HG03135 (cell line): ENCODE measurements at regions not wholly inside any gene's neighbourhood (a gene's known extent, or its start where the extent isn't known, plus 50 kb on each side); places are given as distances from the start of the nearest gene placed in this dataset.
A peak's percentile ranks its signal among the peaks of the same experiment; 100 is the strongest.

ENCODE experiments used
- ATAC-seq: cut with Tn5 transposase; IDR thresholded peaks from one replicate; pipeline ENCODE4 v1.9.1; 2021; ENCODE audit warnings: mild to moderate bottlenecking, moderate library complexity; ENCODE audit not compliant: unreplicated experiment

DNA sequence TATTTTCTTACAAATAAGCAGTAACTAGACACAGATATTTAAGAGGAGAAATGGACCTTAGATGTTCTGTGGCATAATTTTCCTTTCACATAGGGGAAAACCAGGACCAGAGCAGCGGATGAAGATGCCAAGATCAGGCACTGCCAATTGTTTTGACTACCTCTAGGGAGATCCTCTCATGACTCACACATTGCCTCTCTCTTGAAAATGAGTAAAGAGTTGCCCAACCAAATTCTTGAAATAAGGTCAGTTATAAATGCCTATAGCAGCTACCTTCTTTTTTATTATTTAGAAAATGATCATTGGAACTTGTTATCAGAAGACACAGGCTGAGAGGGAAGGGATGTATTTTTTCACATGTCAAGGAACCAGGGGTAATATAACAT lies 263.4 kb upstream of the PLEKHG7 start:
- no peak for ATAC-seq

DNA sequence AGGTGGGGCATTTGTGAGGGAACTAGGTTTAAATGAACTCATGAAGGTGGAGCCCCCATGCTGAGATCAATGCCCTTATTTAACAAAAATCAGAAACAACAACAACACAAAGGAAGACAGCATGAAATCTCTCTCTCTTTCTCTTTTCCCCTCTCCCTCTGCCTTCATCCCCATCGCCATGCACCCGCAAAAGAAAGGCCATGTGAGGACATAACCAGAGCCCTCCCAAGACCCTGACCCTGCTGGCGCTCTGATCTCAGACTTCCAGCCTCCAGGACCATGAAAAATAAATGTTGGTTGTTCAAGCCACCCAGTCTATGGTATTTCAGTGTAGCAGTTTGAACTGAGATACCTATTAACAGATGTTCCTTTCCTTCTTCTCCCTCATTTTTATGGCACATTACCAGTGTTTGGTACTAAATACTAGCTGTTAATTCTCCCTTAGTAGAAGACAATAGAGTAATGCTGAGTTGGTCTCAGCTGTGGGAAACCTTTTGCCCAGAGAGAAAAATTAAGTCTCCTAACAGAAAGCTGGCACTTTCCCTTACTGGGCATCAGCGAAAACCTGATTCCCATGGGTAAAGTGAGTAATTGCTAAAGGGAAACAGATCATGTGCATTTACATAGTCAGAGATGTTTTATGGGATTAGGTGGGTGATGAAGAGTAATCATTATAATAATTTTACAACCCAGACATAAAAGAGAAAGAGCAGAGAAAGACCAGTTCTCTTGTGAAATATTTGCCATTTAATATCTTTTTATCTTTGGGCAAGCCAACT lies 264.0 kb upstream of the PLEKHG7 start:
- no peak for ATAC-seq

DNA sequence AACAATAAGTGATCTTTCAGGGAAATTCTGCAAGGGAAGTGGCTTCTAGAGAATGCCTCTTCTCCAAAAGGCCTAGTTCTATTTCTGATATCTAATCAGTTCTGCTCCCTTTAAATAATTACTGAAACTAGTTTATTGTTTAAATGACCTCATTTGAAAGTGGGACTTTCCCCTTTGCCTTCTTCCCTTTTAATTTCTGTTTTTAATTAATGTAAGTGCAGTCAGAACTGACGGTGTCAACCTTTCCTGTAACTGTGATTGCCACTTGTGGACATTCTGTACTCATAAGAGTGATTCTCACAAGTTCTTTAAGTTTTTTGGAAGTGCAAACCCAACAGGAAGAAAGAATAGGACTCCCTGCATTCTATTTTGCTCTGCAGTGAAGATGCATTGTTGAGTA lies 265.3 kb upstream of the PLEKHG7 start:
- ATAC-seq, result no peak

DNA sequence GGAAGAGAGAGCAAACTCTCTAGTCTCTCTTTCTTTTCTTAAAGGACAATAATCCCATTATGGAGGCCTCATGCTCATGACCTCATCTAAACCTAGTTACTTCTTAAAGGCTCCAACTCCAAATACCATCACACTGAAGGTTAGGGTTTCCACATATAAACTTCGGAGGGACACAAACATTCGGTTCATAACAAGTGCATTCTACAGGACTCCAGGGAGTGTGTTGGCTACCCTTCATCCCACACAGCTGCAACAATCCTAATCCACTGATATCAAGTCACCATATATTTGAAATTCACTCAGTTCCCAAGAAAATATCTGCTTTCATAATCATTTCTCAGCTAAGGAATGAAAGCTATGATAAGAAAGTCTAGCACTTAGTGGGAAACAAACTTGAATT lies 265.9 kb upstream of the PLEKHG7 start:
- no peak for ATAC-seq

DNA sequence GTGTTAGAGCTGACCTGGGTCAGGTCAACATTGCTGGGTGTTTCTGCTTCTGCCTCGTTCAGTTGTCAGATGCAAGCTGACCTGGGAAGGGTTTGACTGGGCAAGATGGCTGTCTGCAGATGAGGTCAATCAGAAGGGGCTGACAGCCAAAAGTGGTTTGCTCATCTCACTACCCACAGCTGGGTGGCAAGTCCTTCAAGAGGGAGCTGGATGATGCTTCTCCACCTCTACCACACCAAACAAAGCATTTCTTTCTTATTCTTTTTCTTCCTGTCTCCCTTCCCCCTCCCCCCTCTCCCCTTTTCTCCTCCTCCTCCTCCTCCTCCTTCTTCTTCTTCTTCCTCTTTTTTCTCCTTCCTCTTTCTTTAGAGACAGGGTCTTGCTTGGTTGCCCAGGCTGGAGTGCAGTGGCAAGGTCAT lies 268.2 kb upstream of the PLEKHG7 start:
- no peak for ATAC-seq

DNA sequence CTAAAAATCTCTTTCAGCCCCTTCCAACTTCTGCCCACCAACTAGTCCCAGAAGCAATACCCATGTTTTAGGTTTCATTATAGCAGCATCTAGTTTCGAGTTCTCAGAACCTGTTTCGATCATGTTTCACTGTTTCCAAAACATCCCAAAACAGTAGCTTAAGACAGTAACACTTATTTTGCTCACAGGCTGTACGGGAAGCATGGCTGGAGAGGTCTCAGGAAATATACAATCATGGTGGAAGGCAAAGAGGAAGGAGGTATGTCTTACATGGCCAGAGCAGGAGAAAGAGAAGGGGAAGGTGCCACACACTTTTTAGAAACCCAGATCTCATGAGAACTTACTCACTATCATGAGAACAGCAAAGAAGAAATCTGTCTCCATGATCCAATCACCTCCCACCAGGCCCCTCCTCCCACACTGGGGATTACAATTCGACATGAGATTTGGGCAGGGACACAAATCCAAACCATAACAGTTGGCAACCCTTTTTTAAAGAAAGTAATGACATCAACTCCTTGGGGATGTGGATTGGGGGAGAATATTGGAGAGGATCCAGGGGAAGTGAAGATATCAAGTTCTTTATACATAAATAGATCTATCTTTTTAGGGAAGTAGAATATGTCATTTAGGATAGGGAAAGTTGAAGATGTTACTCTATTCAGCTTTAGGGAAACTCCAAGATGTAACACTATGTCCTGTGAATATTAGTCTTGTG lies 269.9 kb upstream of the PLEKHG7 start:
- ATAC-seq, result peak; percentile 64

DNA sequence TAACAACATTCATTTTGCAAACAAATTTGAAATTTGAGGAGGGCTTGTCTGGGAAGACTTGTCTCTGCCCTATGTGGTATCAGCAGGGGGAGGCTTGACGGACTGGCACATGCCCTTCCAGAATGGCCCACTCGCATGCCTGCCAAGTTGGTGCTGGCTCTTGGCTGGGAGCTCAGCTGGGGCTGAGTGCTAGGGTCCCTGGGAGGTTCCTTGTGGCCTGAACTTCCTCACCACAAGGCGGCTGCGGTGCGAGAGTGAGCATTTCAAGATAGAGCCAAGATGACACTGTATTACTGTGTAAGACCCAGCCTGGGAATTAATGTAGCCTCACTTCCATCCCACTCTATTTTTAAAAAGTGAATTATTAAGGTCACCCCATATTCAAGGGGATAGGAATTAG lies 271.6 kb upstream of the PLEKHG7 start:
- no peak for ATAC-seq

DNA sequence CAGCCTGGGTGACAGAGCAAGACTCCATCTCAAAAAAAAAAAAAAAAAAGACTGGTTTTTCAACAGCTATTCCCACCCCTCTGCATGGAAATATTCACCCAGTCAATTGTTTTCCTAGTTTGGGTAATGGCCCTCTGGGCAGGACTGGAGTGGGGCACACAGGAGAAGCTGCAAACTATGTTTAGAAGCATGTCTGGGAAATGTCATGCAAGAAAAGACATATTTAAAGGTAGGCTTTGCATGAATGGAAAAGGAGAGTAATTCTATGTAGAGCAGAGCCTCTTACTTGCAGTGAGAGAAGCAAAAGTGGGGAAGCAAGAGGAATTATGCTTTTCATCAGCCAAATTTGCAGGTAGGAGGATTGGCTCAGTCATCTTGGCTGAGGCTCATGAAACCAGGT lies 276.5 kb upstream of the PLEKHG7 start:
- no peak for ATAC-seq

DNA sequence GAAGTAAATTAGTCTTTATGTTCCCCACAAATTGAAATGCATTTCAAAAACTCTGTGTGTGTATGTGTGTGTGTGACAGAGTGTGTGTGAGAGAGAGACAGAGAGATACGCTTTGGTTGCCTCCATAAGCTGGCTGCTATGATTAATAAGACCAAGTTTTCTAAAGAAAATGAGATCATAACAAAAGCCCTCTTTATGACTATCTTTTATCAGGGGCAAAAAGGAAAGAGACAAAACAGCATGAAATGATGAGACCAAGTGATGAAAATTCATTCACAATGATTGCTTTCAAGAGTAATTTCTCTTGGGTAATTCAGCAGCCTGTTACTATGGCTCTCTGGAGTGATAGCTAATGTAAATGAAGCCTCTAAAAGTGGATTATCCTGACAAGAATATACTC lies 277.6 kb upstream of the PLEKHG7 start:
- ATAC-seq, result no peak

DNA sequence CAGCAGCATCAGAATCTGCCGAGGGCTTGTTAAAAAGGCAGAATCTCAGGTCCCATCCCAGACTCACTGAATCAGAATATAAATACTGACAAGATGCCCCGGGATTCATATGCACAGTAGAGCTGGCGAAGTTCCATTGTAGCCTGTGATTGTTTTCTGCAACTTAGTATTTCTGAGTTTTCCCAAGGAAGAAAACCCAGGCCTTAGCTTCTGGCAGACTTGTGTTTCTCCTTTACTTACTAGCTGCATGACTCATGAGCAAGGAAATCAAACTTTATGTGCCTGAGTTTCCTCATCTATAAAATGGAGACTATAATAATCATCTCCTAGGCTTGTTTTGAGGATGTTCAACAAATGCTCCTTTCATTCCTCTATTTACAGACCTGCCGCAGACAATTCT lies 278.5 kb upstream of the PLEKHG7 start:
- no peak for ATAC-seq

DNA sequence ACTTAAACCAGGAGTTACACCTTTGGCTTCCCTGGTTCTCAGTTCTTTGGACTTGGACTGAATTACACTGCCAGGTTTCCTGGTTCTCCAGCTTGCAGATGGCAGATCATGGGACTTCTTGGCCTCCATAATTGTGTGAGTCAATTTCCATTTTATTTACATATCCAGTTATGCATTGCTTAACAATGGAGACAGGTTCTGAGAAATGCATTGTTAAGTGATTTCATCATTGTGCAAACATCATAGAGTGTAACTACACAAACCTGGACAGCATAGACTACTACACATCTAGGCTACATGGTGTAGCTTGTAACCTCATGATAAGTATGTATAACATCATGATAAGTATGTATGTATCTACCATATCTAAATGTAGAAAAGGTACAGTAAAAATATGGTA lies 276.1 kb upstream of the BTG1 start:
- no peak for ATAC-seq

DNA sequence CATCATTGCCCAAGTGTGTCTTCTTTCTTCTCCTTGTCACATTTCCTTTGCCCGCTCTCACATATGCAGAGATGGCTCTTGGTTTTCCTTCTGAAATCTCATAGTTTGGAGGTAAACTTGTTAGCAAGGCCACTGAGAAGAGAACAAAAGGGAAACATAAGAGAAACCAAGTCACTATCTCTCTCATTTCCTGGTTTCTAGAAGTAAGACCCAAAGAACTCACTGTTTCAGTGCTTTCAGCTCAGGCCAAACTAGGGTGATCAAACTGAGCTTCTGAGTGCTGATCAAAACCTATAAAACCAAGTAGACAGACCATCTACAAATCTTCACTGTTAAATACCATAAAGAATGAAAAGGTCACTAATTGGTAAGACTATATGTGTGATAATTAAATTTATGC lies 275.4 kb upstream of the BTG1 start:
- ATAC-seq, result no peak

DNA sequence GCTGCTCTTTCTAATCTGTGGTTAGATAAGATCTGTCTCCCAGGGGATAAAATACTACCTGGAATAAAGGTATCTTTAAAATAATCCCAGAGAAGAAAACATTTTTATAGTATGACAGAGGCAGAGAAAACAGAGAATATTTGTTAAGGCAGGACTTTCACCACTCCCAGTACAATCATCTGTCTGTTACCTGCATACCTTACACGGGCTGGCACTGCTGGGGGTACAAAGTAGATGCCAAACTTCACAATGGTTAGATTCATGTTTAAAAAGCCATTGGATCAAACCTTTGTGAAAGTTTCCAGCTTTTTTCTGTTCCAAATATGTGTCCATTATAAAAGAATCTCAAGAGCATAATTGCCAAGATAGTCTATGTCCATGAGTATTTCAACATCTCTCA lies 273.6 kb upstream of the BTG1 start:
- no peak for ATAC-seq

DNA sequence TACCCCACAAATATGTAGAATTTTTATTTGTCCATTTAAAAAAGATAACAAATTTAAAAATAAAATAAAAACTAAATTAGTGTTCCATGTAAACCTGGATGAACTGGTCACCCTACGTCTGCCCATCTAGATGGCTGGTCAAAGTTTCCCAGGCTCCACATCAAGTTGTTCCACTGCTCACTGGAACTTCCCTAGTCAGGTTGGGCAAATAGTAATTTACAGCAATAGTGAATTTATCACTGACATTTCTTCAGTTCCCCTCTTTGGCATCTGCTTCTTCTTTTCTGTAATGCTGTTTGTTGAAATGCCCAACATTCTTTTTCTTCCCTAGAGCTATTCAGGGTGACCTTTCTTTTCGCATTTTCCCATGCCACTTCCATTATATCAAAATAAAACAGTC lies 272.7 kb upstream of the BTG1 start:
- no peak for ATAC-seq

DNA sequence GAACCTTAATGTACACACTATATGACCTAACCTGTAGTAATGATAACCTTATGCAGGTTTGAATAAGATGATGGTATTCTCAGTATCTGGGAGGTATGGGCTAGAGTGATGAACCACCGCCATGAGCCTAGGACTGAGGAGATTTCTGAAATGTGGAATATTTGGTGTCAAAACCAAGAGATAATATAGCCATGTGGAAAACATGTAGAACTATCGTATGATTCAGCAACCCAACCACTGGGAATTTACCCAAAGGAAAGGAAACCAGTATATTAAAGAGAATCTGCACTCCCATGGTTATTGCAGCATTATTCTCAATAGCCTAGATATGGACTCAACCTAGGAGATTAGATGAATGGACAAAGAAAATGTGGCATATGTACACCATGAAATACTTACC lies 271.7 kb upstream of the BTG1 start:
- ATAC-seq, result no peak

DNA sequence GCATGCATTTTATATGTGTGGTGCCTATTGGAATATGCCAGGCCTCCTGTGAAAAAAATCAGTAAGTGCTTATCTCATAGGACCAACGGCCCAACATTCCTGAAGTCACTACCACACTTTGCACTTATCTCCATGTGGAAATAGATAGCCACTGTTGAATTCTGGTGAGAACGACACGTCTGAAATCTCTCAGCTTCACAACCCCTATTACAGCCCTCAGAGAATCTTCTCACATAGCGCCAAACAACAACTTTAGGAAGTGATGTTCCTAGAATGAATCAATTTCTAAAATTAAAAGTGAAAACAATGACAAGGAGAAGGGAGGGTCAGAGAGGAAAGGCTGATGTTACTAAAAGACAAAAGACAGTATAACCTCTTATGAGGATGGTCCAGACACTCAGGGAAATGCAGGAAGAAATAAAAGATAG lies 270.8 kb upstream of the BTG1 start:
- ATAC-seq, result no peak

DNA sequence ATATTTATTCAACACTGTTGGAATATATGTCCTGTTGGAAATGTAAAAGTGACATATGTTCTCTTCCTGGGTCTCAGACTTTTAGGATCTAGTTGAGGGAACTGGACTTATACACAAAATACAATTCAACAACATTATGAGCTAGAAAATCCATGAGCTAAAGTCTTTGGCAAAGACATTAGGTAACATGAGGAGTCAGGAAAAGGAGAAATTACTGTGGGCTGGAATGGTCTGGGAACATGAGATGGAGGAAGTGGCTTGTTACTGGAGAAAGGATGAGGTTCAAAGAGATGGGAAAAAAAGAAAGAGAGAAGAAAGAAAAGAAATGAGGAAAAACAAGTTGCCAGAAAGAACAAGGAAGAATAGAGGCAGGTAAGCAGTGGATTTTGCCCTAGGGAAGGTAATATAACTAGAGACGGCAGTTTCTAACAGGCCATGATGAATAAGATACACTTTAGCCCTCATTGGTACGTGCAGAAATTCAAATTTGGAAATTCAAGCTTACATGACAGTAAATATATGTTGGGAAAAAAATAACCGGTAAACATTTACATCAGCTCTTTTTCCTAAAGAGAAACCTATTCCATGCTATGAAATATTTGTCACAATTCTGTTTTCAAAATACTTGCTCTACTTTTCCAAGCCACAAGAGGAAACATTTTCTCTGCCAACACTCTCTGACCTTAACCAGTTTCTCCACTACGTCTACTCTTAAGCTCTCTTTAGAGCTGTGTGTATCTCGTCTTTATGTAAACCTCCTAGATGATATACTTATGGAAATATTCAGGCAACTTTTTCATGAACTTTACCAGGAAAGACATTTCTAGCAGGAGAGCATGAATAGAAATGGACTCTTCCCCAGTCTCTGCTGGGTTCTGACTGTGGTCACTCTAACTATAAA lies 268.8 kb upstream of the BTG1 start:
- ATAC-seq, result no peak

DNA sequence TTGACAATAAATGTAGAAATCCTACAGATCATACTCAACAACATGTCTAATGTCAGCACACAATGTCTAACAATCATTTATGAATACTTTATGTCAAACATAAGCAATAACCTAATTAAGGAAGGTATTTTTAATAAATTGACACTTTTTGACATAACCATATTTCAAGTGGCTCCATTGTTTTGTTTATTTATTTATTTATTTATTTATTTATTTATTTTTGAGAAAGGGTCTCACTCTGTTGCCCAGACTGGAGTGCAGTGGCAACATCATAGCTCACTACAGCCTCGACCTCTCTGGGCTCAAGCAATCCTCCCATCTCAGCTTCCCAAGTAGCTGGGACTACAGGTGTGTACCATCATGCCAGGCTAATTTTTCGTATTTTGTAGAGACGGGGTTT lies 267.6 kb upstream of the BTG1 start:
- ATAC-seq, result no peak

DNA sequence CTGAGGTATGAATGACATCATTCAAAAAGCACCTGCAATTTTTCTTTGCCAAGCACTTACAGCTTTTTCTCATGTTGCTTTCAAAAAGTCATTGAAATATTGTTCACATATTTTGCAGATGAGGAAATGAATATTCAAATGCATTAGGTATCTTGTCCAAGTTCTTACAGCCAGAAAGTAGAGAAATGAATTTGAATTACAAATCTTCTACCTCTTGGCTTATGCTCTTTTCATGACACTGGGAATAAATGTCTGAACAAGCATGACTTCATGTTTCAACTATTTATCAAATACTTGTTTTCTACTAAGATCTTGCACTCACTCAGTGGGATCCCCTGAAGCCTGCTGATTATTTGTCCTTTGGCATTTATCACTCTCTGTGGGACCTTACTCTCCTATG lies 267.2 kb upstream of the BTG1 start:
- no peak for ATAC-seq

DNA sequence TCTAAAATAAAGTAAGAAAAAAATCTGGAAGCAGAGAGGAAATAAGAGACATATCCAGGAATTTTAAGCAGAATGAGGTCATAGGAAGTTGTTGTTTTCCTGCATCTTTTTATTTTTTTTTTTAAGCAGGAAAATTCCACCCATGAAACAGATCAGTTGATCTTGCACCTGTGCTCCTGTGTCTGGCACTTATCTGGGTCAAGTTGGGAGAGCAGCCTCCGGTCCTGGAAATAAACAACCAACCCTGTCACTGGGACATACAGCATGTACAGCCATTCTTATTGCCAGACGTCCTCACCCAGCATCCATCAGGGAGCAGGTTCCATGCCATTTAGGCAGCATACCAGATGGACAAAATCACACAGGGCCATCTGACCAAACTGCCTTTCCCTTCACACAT lies 266.0 kb upstream of the BTG1 start:
- no peak for ATAC-seq

DNA sequence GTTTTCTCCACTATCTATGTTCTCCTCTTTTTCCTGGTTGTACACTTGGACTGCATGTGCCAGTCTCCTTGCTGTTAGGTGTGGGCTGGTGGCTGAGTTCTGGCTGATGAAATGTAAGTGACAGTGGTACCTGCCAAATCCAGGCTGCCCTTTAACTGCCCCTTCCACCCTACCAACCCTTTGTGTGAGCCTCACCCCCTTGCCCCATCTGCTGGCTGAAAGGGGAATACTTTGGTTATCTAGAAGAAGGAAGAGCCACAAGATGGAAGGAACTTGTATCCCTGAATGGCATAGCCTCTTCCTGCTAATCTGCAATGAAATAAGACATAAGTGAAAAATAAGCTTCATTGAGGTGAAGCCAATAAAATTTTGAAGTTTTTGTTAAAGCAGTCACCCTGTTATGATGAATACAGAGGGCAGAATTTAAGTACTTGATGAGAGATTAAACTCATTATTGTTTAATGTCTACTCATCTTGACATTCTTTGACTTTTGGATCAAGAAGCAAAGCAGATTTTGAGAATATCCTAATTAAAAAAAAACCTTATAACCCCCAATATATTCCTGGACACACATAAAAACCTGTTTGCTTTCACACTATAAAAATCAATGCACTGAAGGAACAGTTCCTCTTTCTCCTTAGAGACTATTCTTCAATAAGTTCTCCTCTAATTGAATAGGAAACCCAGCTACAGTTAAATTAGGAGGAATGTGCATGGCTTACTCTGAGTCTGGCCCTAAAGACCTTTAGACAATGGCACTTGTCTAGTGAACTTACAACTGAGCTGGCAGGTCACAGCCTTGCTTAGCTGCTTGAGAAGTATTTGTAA lies 262.6 kb upstream of the BTG1 start:
- no peak for ATAC-seq
